Breast epithelium (tissue), 4 donors: ENCODE measurements at regions not wholly inside any gene's neighbourhood (a gene's known extent, or its start where the extent isn't known, plus 50 kb on each side); places are given as distances from the start of the nearest gene placed in this dataset.

Source experiments
- DNase-seq, 2 donors: peaks; one replicate each; pipeline ENCODE4 v3.0.0-alpha.2; 2019; ENCODE audit warnings: low spot score in 2 of 2
- H3K27ac ChIP-seq, 2 donors: fragments of 200-600 bp; sonication (generic) in 1 of 2; one replicate each; pipeline ENCODE4 v1.5.1; 2016 to 2019; ENCODE audit warnings: mild to moderate bottlenecking in 1 of 2
- H3K27me3 ChIP-seq, 2 donors: fragments of 200-600 bp; sonication (generic) in 1 of 2; one replicate each; pipeline versions ENCODE4 v1.5.1 to v1.6.0; 2017 to 2019; ENCODE audit warnings: control low read depth in 1 of 2, mild to moderate bottlenecking in 1 of 2
- H3K36me3 ChIP-seq: fragments of 200-600 bp; one replicate; pipeline ENCODE4 v1.5.1; 2019
- H3K4me1 ChIP-seq, 2 donors: fragments of 200-600 bp; sonication (generic); one replicate each; pipeline ENCODE4 v1.5.1; 2016 to 2019; ENCODE audit warnings: control low read depth in 1 of 2
- H3K4me3 ChIP-seq, 3 donors: fragments of 200-600 bp; sonication (generic); 1 replicate in 2 of 3; 2 replicates in 1 of 3; pipeline ENCODE4 v1.5.1; 2016 to 2019; ENCODE audit warnings: mild to moderate bottlenecking in 3 of 3, moderate library complexity in 2 of 3
- H3K9me3 ChIP-seq, 2 donors: fragments of 200-600 bp; sonication (generic) in 1 of 2; one replicate each; pipeline ENCODE4 v1.5.1; 2016 to 2019; ENCODE audit warnings: control low read depth in 1 of 2
- POLR2A ChIP-seq: fragments of 450-650 bp; IDR thresholded peaks from one replicate; pipeline ENCODE4 v1.6.1; 2016; ENCODE audit warnings: antibody characterized with exemption, mild to moderate bottlenecking, moderate library complexity
- POLR2AphosphoS5 ChIP-seq, 3 donors: sonication (generic); formaldehyde crosslinking; IDR thresholded peaks; one replicate each; pipeline ENCODE4 v1.6.1; 2017; ENCODE audit warnings: antibody characterized with exemption in 3 of 3
- intact Hi-C: fragments of 100-400 bp; cut with DNase I; formaldehyde crosslinking; loops from one replicate; pipeline ENCODE4 v1.15.1; 2023; ENCODE audit warnings: low total_unique reads
- TF ChIP-seq, protein P1 (sequence below), 3 donors: fragments of 450-650 bp; IDR thresholded peaks; one replicate each; pipeline ENCODE4 v1.5.1; 2016 to 2017; ENCODE audit warnings: antibody characterized with exemption in 3 of 3, mild to moderate bottlenecking in 3 of 3, moderate library complexity in 3 of 3

DNA sequence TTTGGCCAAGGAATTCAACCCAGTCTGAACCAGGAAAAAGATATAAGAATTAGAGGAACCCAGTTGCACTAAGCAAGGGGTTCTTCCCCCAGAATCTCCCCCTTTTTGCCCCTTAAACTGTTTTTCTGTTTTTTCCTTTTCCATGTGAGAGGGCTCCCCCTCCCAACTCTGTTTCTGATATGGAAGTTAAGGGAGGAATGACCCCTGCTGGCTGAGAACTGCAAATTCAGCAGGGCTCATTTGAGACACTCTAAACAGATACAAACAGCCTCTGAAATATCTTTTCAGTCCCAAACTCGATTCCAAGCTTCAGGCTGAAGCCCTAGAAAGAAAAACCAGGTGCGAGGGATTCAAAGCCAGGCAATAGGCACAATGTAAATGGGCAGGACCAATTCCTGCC, 132.7 kb downstream of the SLC41A2 start:
- no peaks in the 10 kb centered on the region for H3K36me3 ChIP-seq
- no peak for TF ChIP-seq POLR2A
- TF ChIP-seq POLR2AphosphoS5 (IDR thresholded peaks at IDR 0.05) = no peak
- TF ChIP-seq, protein P1, sequence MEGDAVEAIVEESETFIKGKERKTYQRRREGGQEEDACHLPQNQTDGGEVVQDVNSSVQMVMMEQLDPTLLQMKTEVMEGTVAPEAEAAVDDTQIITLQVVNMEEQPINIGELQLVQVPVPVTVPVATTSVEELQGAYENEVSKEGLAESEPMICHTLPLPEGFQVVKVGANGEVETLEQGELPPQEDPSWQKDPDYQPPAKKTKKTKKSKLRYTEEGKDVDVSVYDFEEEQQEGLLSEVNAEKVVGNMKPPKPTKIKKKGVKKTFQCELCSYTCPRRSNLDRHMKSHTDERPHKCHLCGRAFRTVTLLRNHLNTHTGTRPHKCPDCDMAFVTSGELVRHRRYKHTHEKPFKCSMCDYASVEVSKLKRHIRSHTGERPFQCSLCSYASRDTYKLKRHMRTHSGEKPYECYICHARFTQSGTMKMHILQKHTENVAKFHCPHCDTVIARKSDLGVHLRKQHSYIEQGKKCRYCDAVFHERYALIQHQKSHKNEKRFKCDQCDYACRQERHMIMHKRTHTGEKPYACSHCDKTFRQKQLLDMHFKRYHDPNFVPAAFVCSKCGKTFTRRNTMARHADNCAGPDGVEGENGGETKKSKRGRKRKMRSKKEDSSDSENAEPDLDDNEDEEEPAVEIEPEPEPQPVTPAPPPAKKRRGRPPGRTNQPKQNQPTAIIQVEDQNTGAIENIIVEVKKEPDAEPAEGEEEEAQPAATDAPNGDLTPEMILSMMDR (IDR thresholded peaks at IDR 0.05) = no peak
- intact Hi-C loops = no loop called here

DNA sequence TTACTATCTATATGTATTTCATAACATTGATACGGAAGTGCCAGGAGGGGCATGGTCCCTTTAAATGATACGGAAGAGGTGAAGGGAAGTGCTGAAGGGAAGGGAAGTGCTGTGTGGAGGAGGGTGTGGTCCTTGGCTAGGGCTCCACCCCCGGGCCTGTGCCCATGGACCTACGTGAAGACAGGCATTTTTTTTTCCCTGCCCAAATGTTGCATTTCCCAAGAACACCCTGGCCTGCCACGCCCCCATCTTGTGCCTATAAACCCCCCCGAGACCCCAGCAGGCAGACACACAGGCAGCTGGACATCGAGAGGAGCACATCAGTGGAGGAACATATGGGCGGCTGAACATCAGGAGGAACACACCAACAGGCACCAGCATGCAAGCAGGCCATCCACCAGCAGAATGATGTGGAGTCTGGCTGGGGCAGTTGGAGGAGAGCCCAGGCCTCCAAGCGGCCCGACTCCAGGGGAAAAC, 134.1 kb downstream of the SLC41A2 start:
- peaks cover 30 to 32% of the 10 kb centered on the region in 2 donors for H3K9me3 ChIP-seq
- TF ChIP-seq POLR2AphosphoS5 (IDR thresholded peaks at IDR 0.05) = no peak
- TF ChIP-seq POLR2A = no peak
- TF ChIP-seq, protein P1 (IDR thresholded peaks at IDR 0.05) = no peak
- H3K36me3 ChIP-seq = no peaks in the 10 kb centered on the region
- intact Hi-C loops = no loop called here
- no peaks in the 10 kb centered on the region for H3K27me3 ChIP-seq
- H3K27ac ChIP-seq = no peak overlapping the region
- H3K4me1 ChIP-seq = no peaks in the 10 kb centered on the region
- H3K4me3 ChIP-seq = no peak overlapping the region
- DNase-seq = no peak

More for the DNA sequence above, 132.7 kb downstream of the SLC41A2 start:
- peaks cover 23 to 26% of the 10 kb centered on the region in 2 donors for H3K9me3 ChIP-seq
- H3K27me3 ChIP-seq = no peaks in the 10 kb centered on the region
- no peak for DNase-seq
- H3K4me3 ChIP-seq = no peak overlapping the region
- no peak overlapping the region for H3K27ac ChIP-seq
- H3K4me1 ChIP-seq = no peaks in the 10 kb centered on the region

DNA sequence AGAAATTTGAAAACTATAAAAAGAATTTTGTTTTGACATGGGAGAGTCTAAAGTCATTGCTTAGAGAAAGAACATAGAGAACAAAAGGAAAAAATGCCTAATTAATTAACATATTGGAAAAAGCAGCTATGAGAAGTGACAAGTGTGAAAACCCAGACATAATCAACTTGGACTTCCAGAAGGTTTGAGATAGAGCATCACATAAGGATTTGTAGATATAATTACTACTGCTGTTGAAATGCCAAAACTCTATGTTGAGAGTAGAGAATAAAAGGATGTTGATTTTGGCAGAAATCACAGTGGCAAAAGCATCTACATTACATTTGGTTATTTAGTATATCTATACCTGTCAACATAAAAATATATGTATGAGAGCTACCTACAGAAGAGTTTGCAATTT, 135.1 kb downstream of the SLC41A2 start:
- no peak overlapping the region for H3K27ac ChIP-seq
- peaks cover 31 to 32% of the 10 kb centered on the region in 2 donors for H3K9me3 ChIP-seq
- H3K4me1 ChIP-seq = no peaks in the 10 kb centered on the region
- no peaks in the 10 kb centered on the region for H3K36me3 ChIP-seq
- intact Hi-C loops = no loop called here
- H3K4me3 ChIP-seq = no peak overlapping the region
- no peaks in the 10 kb centered on the region for H3K27me3 ChIP-seq
- TF ChIP-seq POLR2AphosphoS5 (IDR thresholded peaks at IDR 0.05) (no peak), POLR2A (no peak)
- TF ChIP-seq, protein P1 (IDR thresholded peaks at IDR 0.05) = no peak
- DNase-seq = no peak

DNA sequence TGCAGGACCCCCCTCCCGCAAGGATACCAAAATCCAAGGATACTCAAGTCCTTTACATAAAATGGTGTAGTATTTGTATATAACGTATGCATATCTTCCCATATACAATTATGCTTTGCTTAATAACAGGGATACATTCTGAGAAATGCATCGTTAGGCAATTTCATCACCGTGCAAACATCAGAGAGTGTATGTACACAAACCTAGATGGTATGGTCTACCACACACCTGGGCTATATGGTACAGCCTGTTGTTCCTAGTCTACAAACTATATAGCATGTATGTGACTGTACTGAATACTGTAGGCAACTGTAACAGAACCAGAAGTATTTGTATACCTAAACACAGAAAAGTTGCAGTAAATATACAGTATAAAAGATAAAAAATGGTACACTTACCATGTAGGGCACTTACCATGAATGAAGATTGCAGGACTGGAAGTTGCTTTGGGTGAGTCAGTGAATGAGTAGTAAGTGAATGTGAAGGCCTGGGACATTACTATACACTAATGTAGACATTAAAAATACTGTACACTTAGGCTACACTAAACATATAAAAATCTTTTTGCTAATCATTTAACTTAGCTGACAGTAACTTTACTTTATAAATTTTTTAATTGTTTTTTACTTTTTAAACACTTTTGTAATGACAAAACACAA, 141.1 kb downstream of the SLC41A2 start:
- H3K27me3 ChIP-seq = no peaks in the 10 kb centered on the region
- no peak overlapping the region for H3K27ac ChIP-seq
- H3K36me3 ChIP-seq = no peaks in the 10 kb centered on the region
- intact Hi-C loops = loop anchor here (10.0 kb wide), 1 partner anchor 828 kb away; no protein-coding TSS in a partner anchor
- TF ChIP-seq POLR2A (no peak), POLR2AphosphoS5 (IDR thresholded peaks at IDR 0.05) (no peak)
- TF ChIP-seq, protein P1 (IDR thresholded peaks at IDR 0.05) = no peak
- H3K4me1 ChIP-seq = no peaks in the 10 kb centered on the region
- peaks cover 6 to 8% of the 10 kb centered on the region in 2 donors for H3K9me3 ChIP-seq
- no peak for DNase-seq
- H3K4me3 ChIP-seq = no peak overlapping the region

DNA sequence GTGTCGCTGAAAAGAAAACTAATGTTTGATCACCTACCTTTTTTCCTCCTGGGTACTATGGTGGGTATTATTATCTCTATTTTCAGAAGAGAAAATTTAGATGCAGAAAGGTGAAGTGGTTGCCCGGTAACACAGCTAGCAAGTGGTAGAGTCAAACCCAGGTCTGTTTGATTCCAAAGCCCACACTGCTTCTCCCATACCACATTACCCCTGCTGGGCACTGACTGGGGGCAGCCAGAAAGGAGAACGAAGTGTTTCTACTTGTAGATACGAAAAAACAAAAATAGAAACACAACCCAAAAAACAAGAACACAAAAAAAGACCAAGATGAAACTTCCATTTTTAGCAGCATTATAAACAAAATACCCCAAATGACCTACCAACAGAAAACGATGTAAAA, 142.2 kb downstream of the SLC41A2 start:
- no peak overlapping the region for H3K27ac ChIP-seq
- intact Hi-C loops = loop anchor here (10.0 kb wide), 1 partner anchor 829 kb away; no protein-coding TSS in a partner anchor
- no peaks in the 10 kb centered on the region for H3K27me3 ChIP-seq
- no peaks in the 10 kb centered on the region for H3K4me1 ChIP-seq
- no peaks in the 10 kb centered on the region for H3K36me3 ChIP-seq
- DNase-seq = no peak
- H3K9me3 ChIP-seq = peaks cover 6 to 8% of the 10 kb centered on the region in 2 donors
- H3K4me3 ChIP-seq = no peak overlapping the region
- TF ChIP-seq, protein P1 (IDR thresholded peaks at IDR 0.05) = no peak
- TF ChIP-seq POLR2AphosphoS5 (IDR thresholded peaks at IDR 0.05) (no peak), POLR2A (no peak)
